SW 1271 (cell line): ENCODE measurements at regions not wholly inside any gene's neighbourhood (a gene's known extent, or its start where the extent isn't known, plus 50 kb on each side); places are given as distances from the start of the nearest gene placed in this dataset.
"Not testable (repeated sequence)": the region's sequence is repeated elsewhere in the genome, so short reads cannot be mapped to it uniquely, and the experiment has no call there.

Source experiments
- DNase-seq, 2 experiments: peaks; one replicate each; lab custom pipeline; 2025; lab: John Stamatoyannopoulos, UW

DNA sequence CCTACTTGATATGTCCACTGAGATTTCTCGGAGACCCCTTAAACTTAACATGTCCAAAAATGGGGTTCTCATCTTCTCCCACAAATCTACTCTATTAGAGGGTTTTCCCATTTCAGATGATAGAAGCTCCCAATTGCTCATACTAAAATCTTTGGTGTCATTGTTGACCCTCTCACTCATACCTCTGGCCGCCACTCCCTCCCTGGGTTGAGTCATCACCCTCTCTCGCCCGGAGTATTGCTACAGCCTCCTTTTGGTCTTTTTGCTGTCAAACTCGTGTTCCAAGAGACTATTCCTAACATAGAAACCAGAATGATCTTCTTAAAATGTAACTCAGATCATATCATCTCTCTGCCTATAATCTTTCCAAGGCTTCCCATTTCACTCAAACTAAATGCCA is 91.0 kb upstream of the GNAQ start:
- DNase-seq: no peak

DNA sequence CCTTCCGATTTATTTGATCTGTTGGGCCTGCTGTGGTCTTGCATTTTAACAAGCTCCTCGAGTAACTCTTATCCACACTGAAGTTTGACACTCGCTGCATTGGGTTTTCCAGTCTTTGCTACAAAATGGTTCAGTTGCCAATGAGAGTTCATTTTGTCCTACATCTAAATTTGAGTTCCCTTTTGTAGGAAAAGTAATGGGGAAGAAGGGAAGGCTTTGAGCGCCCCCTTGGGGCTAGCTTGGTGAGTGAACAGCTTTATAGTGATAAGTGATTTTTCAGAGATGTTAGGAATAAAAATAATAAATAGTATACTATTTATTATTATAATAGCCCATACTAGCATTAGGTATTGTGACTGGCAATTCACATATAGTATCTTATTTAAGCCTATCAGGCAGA is 89.9 kb upstream of the GNAQ start:
- DNase-seq: peak in 1 of 2 experiments; percentile 56

DNA sequence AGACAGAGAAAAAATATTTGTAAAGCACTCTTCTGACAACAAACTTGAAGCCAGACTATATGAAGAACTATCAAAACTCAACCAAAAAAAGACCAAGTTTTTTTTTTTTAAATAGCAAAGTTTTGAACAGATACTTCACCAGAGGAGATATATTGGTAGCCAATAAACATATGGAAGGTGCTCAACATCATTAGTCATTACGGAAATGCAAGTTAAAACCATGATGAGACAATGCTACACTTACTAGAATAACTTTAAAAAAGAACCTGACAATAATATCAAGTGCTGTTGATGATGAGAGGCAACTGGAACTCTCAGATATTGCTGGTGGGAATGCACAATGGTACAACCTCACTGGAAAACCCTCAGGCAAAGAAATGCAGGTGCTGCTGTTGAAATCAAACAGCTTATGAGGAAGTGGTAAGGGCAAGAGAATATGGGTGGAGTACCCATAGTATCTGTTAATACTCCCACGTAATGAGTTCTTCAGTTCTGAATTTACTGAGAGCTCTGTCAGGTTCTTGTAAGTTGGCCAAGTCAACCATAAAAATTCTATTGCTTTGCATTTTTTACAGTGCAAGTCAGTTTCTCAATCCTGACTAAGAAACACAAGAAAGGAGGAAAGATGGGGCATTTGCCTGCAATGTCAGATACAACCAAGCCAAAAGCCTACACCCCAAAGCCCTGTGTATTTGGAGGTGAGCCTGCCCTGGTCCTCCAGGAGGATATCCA is 87.3 kb upstream of the GNAQ start:
- DNase-seq: no peak

DNA sequence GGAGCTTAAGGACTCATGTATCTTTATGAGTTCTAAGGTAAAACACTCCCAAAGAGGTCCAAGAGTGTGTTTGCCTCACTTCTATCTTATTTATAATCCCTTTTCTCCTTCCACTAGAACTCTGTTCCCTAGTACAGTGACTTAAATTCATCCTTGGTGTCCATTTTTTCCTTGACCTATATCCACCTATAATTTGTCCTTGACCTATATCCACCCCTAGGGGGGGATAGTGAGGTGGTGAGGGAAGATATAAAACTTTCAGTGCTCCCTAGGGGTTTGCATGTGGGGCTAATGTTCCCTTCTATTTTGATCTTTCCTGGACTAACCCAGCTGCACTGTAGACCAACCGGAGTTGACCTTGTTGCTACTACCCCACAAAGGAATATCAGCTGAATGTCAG is 83.5 kb upstream of the GNAQ start:
- peak in 1 of 2 experiments; percentile 11 for DNase-seq

DNA sequence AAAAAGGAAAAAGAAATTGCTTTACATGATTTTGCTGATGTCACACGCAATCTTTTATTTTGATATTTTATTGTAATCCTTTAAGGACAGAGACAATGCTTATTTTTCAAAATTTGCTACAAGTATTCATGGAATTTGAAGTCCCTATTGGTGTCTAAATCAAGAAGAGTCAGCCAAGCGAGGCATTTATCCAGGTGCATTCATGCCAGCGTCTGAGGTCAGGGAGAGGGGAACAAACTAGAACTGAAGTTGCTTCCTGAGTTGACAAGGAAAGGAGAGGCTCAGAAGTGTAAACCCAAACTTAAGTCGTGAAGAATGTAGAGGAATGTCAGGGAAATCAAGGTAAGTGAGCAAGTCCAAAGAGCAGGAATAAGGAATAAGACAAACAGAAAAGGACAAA is 83.0 kb upstream of the GNAQ start:
- no peak for DNase-seq

DNA sequence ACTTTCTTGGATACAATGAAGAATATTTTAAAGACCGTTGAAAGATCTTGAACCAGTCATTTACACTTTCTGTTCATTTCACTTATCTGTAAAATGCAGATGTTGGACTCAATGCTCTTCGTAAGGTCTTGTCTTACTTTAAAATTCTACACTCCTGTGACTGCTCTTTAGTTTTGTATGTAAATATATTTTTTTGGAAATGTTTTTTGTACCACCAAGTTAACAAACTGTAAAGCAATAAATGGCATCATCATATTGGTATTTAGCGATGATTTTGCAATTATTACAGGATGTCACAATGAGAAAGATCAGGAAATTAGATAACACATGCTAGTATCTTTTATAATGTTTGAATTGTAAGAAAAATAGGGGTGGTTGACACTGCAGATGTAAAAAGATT is 80.8 kb upstream of the GNAQ start:
- DNase-seq: no peak

DNA sequence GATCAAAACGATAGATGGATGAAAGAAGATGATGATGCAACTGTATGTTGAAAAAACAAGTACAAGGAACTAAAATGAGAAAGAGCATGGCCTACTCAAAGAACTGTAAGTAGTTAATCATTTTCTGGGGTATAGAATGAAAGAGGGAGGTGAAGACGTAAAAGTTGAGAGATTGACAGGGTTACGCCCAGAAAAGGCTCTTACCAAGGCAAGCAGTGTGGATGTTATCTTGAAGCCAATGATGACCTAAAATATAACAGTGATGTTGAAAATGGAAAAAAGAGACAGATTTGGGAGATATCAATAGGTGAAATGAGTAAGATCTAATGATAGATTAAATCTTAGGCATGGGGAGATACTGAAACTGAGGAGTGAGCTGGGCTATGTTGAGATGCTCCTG is 80.4 kb upstream of the GNAQ start:
- no peak for DNase-seq

DNA sequence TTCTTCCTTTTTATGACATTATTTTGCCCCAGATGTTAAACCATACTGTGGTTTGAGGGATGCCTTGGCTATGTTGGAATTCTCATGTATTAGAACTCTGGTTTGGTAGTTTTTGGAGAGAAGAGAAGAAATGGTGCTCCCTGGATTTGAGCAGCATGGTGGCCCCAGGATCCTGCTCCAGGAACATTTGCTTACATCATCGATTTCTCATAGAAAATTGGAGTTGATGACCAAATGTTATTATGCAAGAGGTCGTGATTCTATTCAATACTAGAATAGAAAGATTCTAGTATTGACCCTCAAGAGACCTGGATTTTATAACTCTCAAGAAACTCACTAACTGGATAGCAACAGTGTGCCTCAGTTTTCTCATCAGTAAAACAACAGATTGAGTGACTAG is 77.5 kb upstream of the GNAQ start:
- no peak for DNase-seq

DNA sequence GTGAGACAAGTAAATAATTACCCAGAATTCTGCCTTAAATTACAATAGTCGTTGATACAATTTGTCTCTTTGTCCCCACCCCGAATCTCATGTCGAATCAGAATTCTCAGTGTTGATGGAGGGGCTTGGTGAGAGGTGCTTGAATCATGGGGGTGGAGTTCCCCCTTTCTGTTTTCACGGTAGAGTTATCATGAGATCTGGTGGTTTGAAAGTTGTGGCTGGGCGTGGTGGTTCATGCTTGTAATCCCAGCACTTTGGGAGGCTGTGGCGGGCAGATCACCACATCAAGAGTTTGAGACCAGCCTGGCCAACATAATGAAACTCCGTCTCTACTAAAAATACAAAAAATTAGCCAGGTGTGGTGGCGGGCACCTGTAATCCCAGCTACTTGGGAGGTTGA is 75.0 kb upstream of the GNAQ start:
- not testable (repeated sequence) for DNase-seq

DNA sequence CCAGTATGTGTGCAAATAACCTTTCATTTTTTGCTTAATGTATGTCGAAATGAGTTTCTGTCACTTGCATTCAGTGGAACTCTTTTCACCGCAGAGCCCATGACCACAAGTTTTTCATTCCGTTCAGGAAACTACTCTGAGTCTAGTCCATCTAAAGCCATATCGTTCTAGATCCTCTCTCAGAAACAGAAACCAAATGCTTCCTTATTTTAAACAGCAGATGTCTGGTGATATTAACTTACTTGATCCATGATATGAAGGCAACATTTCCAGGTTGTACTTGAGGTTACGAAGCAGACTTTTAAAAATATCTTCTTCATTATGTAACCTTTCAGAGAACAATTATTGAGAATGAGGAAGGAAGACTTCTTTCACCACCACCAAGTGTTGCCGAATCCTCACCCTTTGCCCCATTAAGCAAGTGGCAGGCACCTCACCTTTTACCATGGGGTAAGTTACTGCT is 72.4 kb upstream of the GNAQ start:
- no peak for DNase-seq

DNA sequence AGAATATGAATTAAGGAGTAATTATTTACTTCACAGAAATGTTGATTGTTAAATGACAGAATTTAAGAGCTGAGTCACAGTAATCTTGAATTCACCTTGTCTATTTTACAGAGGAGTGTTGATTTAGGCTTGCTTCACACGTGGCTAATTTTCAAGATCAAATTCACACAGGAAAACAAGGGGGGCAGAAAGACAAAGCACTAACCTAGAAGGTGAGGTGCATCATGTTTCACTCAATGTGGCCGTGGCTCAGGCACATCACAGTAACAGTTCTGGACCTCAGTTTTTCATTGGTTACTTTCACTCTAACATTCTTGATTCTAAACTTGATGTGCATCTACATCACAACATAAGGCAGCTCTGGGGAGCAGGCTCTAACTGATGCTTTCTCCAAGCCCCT is 69.6 kb upstream of the GNAQ start:
- DNase-seq: no peak

DNA sequence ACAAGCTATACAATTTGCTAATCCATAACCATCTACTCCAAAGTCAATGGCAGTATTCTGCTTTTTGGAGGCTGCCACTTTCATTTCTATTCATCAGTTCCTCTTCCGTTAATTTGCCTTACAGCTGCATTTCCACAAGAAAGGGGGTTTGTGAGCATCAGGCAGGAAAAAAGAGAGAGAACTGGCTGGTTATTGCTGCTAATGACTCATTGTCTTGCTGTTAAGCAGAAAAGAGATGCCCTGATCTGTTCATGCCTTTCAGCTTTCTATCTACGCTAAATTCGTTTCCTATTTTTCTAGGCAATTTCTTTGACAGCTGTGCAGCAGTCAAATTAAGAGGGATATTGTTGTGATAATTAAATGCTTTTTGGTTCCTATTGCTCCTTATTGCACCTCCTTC is 65.9 kb upstream of the GNAQ start:
- no peak for DNase-seq

DNA sequence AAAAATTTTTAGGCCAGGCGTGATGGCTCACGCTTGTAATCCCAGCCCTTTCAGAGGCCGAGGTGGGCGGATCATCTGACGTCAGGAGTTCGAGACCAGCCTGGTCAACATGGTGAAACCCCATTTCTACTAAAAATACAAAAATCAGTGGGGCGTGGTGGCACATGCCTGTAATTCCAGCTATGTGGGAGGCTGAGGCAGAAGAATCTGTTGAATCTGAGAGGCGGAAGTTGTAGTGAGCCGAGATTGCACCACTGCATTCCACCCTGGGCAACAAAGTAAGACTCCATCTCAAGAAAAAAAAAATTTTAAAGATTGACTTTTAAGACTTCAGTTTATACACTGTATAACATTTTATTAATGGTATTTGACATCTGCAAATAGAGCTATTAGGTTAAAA is 60.1 kb upstream of the GNAQ start:
- no peak for DNase-seq

DNA sequence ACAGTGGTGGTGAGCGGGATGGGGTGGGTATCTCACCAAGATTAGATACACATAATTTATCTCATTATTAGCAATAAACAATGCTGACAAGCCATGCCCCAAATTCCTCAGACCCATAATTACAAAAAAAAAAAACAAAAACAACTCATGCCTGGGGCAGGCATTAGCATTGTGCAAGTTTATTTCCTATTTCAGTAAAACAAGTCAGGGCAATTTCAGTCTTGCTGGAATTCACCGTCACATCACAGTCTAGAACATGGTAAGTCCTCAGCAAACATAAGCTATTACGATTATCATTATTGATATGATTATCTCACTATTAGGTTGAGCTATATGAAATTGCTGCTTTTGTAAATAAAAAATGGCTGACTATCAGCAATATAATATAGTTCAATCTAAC is 57.5 kb upstream of the GNAQ start:
- no peak for DNase-seq

DNA sequence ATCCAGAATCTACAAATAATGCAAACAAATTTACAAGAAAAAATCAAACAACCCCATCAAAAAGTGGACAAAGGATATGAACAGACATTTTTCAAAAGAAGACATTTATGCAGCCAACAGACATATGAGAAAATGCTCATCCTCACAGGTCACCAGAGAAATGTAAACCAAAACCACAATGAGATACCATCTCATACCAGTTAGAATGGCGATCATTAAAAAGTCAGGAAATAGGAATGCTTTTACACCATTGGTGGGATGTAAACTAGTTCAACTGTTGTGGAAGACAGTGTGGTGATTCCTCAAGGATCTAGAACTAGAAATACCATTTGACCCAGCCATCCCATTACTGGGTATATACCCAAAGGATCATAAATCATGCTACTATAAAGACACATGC is 56.6 kb upstream of the GNAQ start:
- not testable (repeated sequence) for DNase-seq
